GM23248 (cell line): ENCODE measurements at regions not wholly inside any gene's neighbourhood (a gene's known extent, or its start where the extent isn't known, plus 50 kb on each side); places are given as distances from the start of the nearest gene placed in this dataset.

ENCODE experiments used
- DNase-seq: peaks from one replicate; pipeline ENCODE4 v3.0.0-alpha.2; 2015
- H2AFZ ChIP-seq: fragments of 200-600 bp; sonication (generic); 2 replicates; pipeline ENCODE4 v1.6.1; 2016; ENCODE audit warnings: antibody characterized with exemption
- H3F3A ChIP-seq: fragments of 200-600 bp; sonication (generic); 2 replicates; pipeline ENCODE4 v1.6.1; 2016; ENCODE audit warnings: mild to moderate bottlenecking, antibody characterized with exemption, mixed run types; ENCODE audit not compliant: insufficient read depth
- H3K27ac ChIP-seq: fragments of 200-600 bp; sonication (generic); 2 replicates; pipeline ENCODE4 v1.5.1; 2016; ENCODE audit warnings: mild to moderate bottlenecking
- H3K27me3 ChIP-seq: fragments of 200-600 bp; sonication (generic); replicated peaks from 2 replicates; pipeline ENCODE4 v1.6.1; 2016; ENCODE audit warnings: mild to moderate bottlenecking; ENCODE audit not compliant: insufficient read depth
- H3K36me3 ChIP-seq: fragments of 200-600 bp; sonication (generic); 2 replicates; pipeline ENCODE4 v1.6.1; 2016; ENCODE audit warnings: low read depth, mild to moderate bottlenecking
- H3K4me1 ChIP-seq: fragments of 200-600 bp; sonication (generic); 2 replicates; pipeline ENCODE4 v1.6.1; 2016; ENCODE audit warnings: mild to moderate bottlenecking; ENCODE audit not compliant: insufficient read depth
- H3K4me2 ChIP-seq: fragments of 200-600 bp; sonication (generic); one replicate; pipeline ENCODE4 v1.6.1; 2016; ENCODE audit warnings: mild to moderate bottlenecking; ENCODE audit not compliant: unreplicated experiment
- H3K4me3 ChIP-seq: fragments of 200-600 bp; sonication (generic); 2 replicates; pipeline ENCODE4 v1.5.1; 2016; ENCODE audit warnings: mild to moderate bottlenecking
- H3K79me2 ChIP-seq: fragments of 200-600 bp; sonication (generic); 2 replicates; pipeline ENCODE4 v1.6.1; 2016; ENCODE audit warnings: mild to moderate bottlenecking; ENCODE audit not compliant: insufficient read depth
- H3K9ac ChIP-seq: fragments of 200-600 bp; sonication (generic); 2 replicates; pipeline ENCODE4 v1.6.1; 2016; ENCODE audit warnings: mild to moderate bottlenecking
- H3K9me2 ChIP-seq: fragments of 200-600 bp; sonication (generic); 2 replicates; pipeline ENCODE4 v1.6.1; 2016; ENCODE audit warnings: mixed run types, mild to moderate bottlenecking, moderate library complexity; ENCODE audit not compliant: insufficient read depth
- H3K9me3 ChIP-seq: fragments of 200-600 bp; sonication (generic); one replicate; pipeline ENCODE4 v1.6.1; 2017; ENCODE audit warnings: low read depth
- H4K20me1 ChIP-seq: fragments of 200-600 bp; sonication (generic); 2 replicates; pipeline ENCODE4 v1.6.0; 2016; ENCODE audit not compliant: insufficient read depth
- EZH2 ChIP-seq: fragments of 200-600 bp; sonication (generic); IDR thresholded peaks from 2 replicates; pipeline ENCODE4 v1.6.1; 2018; ENCODE audit warnings: antibody characterized with exemption, mild to moderate bottlenecking; ENCODE audit not compliant: insufficient read depth, poor library complexity, severe bottlenecking
- EZH2phosphoT487 ChIP-seq: fragments of 200-600 bp; sonication (generic); IDR thresholded peaks from 2 replicates; pipeline ENCODE4 v1.6.1; 2018; ENCODE audit warnings: antibody characterized with exemption, moderate library complexity, mild to moderate bottlenecking, low read depth; ENCODE audit not compliant: insufficient read depth
- WGBS, 2 experiments: methylation state at CpG; one replicate each; pipeline ENCODE4 v1.1.6; 2015 to 2017; ENCODE audit warnings: low lambda C conversion rate in 2 of 2, low coverage in 1 of 2; ENCODE audit errors: missing lambda C conversion rate in 2 of 2; 5-methylcytosine and 5-hydroxymethylcytosine counted together
- in situ Hi-C: fragments of 300-500 bp; cut with MboI; formaldehyde crosslinking; loops from 2 replicates; pipeline ENCODE4 v1.15.0; 2020

DNA sequence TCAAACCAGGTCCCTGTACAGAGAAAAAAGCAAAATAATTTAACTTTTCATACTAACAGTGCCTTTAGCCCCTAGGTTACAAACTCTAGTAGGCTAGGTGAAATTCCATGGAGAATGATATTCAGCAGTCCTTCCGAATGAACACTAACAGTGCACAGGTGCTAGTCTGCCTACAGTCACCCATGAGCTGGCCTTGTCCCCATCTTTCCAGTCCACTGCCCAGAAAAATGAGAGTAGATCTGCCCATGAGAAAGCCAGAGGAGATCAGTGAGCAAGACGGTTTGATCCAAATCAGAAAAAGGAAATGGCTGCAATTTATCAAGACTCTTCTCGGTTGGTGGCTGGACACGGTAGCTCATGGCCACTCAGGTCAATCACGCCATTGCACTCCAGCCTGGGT is 524.9 kb downstream of the FGF9 start:
- 50 to 54% methylated on average over 5 of the region's 5 CpGs for WGBS, 2 experiments
- Histone ChIP-seq H3K4me2 (no peak overlapping the region), H3K9me2 (no peaks in the 10 kb centered on the region), H3K4me3 (no peak overlapping the region), H3F3A (no peaks in the 10 kb centered on the region), H3K9me3 (no peaks in the 10 kb centered on the region), H2AFZ (no peak overlapping the region), H4K20me1 (no peaks in the 10 kb centered on the region), H3K9ac (no peak overlapping the region), H3K27ac (no peak overlapping the region), H3K27me3 (no peaks in the 10 kb centered on the region), H3K79me2 (no peaks in the 10 kb centered on the region), H3K4me1 (no peaks in the 10 kb centered on the region), H3K36me3 (no peaks in the 10 kb centered on the region)
- in situ Hi-C loops = no loop called here
- TF ChIP-seq EZH2phosphoT487 = no peak
- no peak for TF ChIP-seq EZH2
- DNase-seq = no peak

DNA sequence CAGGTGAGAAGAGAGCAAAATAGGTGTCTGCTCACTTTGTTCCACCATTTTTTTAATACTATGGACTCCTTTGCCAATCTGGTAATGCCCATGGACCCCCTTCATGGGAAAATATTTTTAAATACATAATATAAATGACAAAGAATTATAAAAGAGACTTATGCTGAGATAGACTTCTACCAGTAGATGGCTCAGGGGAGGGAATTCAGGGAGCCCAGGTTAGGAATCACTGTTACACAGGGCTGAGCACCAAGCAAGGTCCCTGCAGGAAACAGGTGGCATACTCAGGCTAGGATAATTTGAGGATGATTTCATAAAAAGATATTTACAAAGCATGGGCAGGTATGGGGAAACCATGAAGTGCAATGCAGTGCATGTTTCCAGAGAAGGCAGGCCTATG is 525.9 kb downstream of the FGF9 start:
- in situ Hi-C loops = no loop called here
- Histone ChIP-seq H3K27me3 (no peaks in the 10 kb centered on the region), H3K4me3 (no peak overlapping the region), H2AFZ (no peak overlapping the region), H3K79me2 (no peaks in the 10 kb centered on the region), H3K4me2 (no peak overlapping the region), H3K27ac (no peak overlapping the region), H3K4me1 (no peaks in the 10 kb centered on the region), H3K9me3 (no peaks in the 10 kb centered on the region), H3K36me3 (no peaks in the 10 kb centered on the region), H3K9ac (no peak overlapping the region), H3K9me2 (no peaks in the 10 kb centered on the region), H3F3A (no peaks in the 10 kb centered on the region), H4K20me1 (no peaks in the 10 kb centered on the region)
- no peak for DNase-seq
- TF ChIP-seq EZH2phosphoT487 (no peak), EZH2 (no peak)

DNA sequence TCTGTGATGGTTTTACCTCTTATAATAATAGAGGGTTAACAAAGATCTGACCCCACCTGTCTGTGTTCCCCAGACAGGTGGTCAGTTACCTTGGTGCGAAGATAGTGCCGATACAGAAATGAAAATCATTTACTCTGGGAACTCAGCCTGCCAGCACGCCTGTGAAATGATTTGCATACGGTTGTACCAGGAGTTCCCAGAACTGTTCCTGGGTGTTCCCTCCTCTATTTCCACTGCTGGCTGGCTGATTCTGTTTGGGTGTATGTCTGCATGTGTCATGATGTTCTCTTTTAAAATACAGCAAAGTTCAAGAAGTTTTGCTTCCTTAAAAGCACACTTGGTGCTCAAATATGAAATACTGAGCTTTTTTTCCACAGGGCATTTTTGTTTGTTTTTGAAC is 527.1 kb downstream of the FGF9 start:
- 3 to 5% methylated on average over 4 of the region's 4 CpGs for WGBS, 2 experiments
- H3K27ac ChIP-seq = no peak overlapping the region
- no peaks in the 10 kb centered on the region for H3F3A ChIP-seq
- no peaks in the 10 kb centered on the region for H3K9me2 ChIP-seq
- H3K79me2 ChIP-seq = no peaks in the 10 kb centered on the region
- no peaks in the 10 kb centered on the region for H3K27me3 ChIP-seq
- peak; percentile 4 for DNase-seq
- no peak overlapping the region for H3K9ac ChIP-seq
- no peaks in the 10 kb centered on the region for H3K4me1 ChIP-seq
- TF ChIP-seq EZH2 = no peak
- no peak for TF ChIP-seq EZH2phosphoT487
- in situ Hi-C loops = no loop called here
- H4K20me1 ChIP-seq = no peaks in the 10 kb centered on the region
- H3K4me2 ChIP-seq = no peak overlapping the region
- no peaks in the 10 kb centered on the region for H3K36me3 ChIP-seq
- H2AFZ ChIP-seq = no peak overlapping the region
- H3K4me3 ChIP-seq = no peak overlapping the region
- H3K9me3 ChIP-seq = no peaks in the 10 kb centered on the region

GRCh38 chr13:22198641-22199217 is 527.9 kb downstream of the FGF9 start:
- Histone ChIP-seq H3F3A (no peaks in the 10 kb centered on the region), H3K4me1 (no peaks in the 10 kb centered on the region), H4K20me1 (no peaks in the 10 kb centered on the region), H3K9me2 (no peaks in the 10 kb centered on the region), H3K27me3 (no peaks in the 10 kb centered on the region), H3K9me3 (no peaks in the 10 kb centered on the region), H3K4me3 (no peak overlapping the region), H2AFZ (no peak overlapping the region), H3K79me2 (no peaks in the 10 kb centered on the region), H3K36me3 (no peaks in the 10 kb centered on the region), H3K4me2 (no peak overlapping the region), H3K9ac (no peak overlapping the region), H3K27ac (no peak overlapping the region)
- WGBS, 2 experiments = 7 to 9% methylated on average over 10 of the region's 10 CpGs
- no peak for TF ChIP-seq EZH2phosphoT487
- no peak for TF ChIP-seq EZH2
- in situ Hi-C loops = no loop called here
- DNase-seq = peak; percentile 6

- no peaks in the 10 kb centered on the region for H3F3A ChIP-seq
- no peak overlapping the region for H3K4me2 ChIP-seq
- no peaks in the 10 kb centered on the region for H4K20me1 ChIP-seq
- no peaks in the 10 kb centered on the region for H3K79me2 ChIP-seq
- H3K27me3 ChIP-seq = no peaks in the 10 kb centered on the region
- in situ Hi-C loops = no loop called here
- no peak for TF ChIP-seq EZH2phosphoT487
- WGBS, 2 experiments = 87 to 96% methylated on average over 1 of the region's 1 CpG
- DNase-seq = no peak
- no peaks in the 10 kb centered on the region for H3K9me3 ChIP-seq
- H3K9ac ChIP-seq = no peak overlapping the region
- no peak overlapping the region for H3K27ac ChIP-seq
- no peaks in the 10 kb centered on the region for H3K9me2 ChIP-seq
- no peak overlapping the region for H2AFZ ChIP-seq
- H3K36me3 ChIP-seq = no peaks in the 10 kb centered on the region
- no peak overlapping the region for H3K4me3 ChIP-seq
- H3K4me1 ChIP-seq = no peaks in the 10 kb centered on the region
Observed at GRCh38 chr13:22200440-22200839, 529.6 kb downstream of the FGF9 start.
